Breast epithelium (tissue), 3 donors: ENCODE measurements at regions not wholly inside any gene's neighbourhood (a gene's known extent, or its start where the extent isn't known, plus 50 kb on each side); places are given as distances from the start of the nearest gene placed in this dataset.

Experiments
- CTCF ChIP-seq, 3 donors: fragments of 450-650 bp; IDR thresholded peaks; one replicate each; pipeline ENCODE4 v1.5.1; 2016 to 2017; ENCODE audit warnings: antibody characterized with exemption in 3 of 3, mild to moderate bottlenecking in 3 of 3, moderate library complexity in 3 of 3
- POLR2A ChIP-seq: fragments of 450-650 bp; IDR thresholded peaks from one replicate; pipeline ENCODE4 v1.6.1; 2016; ENCODE audit warnings: antibody characterized with exemption, mild to moderate bottlenecking, moderate library complexity
- POLR2AphosphoS5 ChIP-seq, 3 donors: sonication (generic); formaldehyde crosslinking; IDR thresholded peaks; one replicate each; pipeline ENCODE4 v1.6.1; 2017; ENCODE audit warnings: antibody characterized with exemption in 3 of 3

GRCh38 chr4:1511441-1512041, 105.3 kb upstream of the NKX1-1 start:
- no peak for TF ChIP-seq CTCF (IDR thresholded peaks at IDR 0.05)
- no peak for TF ChIP-seq POLR2AphosphoS5 (IDR thresholded peaks at IDR 0.05)
- TF ChIP-seq POLR2A, result no peak
